Myocyte (in vitro differentiated cells): ENCODE measurements at regions not wholly inside any gene's neighbourhood (a gene's known extent, or its start where the extent isn't known, plus 50 kb on each side); places are given as distances from the start of the nearest gene placed in this dataset.
"Not testable (repeated sequence)": the region's sequence is repeated elsewhere in the genome, so short reads cannot be mapped to it uniquely, and the experiment has no call there.

ENCODE experiments used
- DNase-seq: peaks from one replicate; pipeline ENCODE4 v3.0.0-alpha.2; 2012; ENCODE audit warnings: low read depth

DNA sequence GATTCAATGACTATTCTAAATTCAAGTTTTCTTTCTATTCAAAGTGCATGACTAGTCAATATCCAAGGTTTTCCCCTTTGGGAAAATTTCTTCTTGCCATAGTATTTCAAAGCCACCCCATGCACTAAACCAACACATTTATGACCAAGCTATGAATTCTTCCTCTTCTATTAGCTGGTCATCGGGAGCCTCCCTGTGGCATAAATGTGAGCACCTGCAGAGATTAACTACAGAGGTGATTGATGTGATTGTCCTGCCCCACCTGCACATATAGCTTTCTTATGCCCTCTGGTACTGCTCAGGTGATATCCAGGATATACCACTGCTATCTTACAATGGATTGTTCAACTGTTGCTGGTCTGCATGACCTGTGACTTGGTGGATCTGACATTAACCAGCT lies 694.9 kb downstream of the ZBBX start:
- no peak for DNase-seq

DNA sequence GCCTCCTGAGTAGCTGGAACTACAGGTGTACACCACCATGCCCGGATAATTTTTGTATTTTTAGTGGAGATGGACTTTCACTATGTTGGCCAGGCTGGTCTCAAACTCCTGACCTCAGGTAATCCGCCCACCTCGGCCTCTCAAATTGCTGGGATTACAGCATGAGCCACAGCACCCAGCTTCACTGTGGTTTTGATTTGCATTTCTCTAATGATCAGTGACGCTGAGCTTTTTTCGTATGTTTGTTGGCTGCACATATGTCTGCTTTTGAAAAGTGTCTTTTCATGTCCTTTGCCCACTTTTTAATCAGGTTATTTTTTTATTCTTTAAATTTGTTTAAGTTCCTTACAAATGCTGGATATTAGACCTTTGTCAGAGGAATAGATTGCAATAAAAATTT lies 696.0 kb downstream of the ZBBX start:
- not testable (repeated sequence) for DNase-seq

DNA sequence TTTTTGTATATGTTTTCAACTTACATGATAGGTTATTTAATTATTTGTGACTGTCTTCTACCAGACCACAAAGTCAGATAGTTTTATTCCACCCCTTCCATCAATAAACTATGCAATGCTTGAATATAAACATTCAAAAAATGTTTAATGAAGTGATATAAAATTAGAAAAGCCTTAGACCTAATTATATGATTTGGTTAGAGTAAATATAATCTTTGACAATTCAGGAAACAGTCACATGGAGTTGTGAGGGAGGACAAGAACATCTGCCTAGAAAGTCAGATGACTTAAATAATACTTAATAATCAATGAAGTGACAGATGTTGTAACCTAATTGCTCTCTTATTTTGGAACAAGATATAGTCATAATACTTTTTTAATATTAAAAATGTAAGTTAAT lies 710.3 kb downstream of the ZBBX start:
- no peak for DNase-seq

DNA sequence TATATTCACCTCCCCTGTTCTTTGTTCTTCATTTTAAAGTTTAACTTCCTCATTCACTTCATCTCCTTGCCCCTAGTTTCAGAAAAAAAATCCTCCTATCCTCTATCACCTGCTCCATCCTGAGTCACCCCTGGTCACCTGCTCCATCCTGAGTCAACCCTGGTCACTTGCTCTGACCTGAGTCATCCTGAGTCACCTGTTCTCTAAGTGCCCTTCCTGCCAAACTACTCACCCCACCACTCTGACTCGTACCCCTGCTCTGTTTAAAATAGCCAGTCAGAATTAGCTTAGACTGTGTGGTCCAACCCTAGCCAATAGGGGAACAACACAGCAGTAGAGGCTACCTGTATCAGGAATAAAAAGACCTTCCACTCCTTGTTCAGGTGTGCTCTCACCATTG lies 716.9 kb downstream of the ZBBX start:
- no peak for DNase-seq

DNA sequence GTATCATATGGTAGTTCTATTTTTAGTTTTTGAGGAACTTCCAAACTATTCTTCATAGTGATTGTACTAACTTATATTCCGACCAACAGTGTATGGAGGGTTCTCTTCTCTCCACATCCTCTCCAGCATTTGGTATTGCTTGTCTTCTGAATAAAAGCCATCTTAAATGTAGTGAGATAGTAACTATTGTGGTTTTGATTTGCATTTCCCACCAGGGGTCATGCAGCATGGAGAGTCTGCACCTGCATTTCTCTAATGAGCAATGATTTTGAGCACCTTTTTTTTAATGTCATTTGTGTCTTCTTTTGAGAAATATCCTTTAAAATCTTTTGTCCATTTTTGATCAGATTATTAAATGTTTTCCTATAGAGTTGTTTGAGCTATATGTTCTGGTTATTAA lies 718.5 kb downstream of the ZBBX start:
- no peak for DNase-seq

DNA sequence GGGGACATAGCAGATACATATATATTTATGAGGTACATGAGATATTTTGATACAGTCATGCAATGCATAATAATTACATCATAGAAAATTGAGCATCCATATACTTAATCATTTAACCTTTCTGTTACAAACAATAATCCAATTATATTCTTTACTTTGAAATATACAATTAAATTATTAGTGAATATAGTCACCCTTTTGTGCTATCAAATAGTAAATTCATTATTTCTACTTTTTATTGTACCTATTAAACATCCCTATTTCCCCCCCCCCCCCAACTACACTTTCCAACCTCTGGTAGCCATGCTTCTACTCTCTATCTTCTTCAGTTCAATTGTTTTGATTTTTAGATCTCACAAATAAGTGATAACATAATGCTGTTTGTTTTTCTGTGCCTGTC lies 719.1 kb downstream of the ZBBX start:
- DNase-seq = no peak

DNA sequence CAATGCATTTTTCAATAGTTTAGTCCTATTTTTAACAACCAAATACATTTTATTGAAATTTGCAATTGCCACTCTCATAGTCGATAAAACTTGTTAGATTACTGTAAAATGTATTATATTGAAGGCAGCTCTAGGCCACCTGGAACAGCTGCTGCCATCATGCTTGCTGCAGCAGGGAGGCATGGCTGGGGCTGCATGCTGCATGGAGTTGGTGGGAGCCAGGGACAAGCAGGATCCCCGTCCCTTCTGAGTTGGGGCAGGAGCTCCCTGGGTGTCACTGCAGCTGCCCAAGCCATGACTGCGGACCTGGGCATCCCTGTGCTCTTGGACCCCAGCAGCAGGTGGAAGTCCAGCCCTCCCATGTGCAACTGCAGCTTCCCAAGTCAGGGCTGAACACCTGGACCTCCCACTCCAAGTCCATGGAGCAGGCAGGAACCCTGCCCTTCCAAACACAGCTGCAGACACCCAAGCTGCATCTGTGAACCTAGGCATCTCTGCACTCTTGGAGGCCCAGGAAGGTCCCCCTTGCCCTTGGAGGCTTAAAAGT lies 742.0 kb downstream of the ZBBX start:
- DNase-seq = no peak

DNA sequence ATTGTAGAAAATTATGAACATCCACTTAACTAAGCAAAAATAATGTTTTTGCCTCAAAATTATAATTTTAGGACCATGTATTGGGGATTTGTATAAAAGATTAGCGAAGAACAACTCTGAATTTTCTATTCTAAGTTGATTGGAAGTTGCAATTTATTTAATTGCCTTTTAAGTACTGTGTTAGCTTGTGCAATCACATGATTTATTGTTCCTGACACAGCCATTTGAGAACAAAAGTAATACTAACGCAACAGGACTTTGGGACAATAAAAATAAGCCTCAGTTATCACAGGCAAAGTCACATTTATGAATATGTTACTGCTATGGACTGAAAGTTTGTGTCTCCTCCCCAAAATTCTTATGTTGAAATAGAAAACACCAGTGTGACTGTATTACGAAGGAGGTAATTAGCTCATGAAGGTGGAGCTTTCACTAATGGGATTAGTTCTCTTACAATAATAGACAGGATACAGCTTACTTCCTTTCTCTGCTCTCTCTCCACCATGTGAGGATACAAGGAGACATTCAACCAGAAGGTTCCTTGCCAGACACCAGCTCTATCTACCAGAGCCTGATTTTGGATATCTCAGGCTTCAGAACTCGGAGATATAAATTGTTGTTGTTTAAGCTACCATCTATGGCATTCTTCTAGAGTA lies 745.9 kb downstream of the ZBBX start:
- no peak for DNase-seq

DNA sequence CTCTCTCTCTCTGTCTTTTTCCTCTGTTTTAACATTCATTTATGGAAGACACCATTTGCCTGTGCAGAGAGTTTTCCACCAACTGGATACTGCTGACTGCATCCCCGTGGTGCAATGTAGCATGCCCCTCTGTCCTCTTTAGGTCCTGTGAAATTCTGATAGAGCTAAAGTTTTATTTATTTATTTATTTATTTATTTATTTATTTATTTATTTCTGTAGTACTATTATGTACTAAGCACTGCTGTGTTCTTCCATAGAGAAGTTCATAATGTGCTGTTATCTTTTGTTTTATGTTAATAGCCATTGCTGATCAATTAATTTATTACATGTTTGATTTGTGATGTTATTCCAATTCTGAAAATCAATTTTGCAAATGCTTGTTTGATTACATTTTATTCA lies 749.9 kb downstream of the ZBBX start:
- no peak for DNase-seq

DNA sequence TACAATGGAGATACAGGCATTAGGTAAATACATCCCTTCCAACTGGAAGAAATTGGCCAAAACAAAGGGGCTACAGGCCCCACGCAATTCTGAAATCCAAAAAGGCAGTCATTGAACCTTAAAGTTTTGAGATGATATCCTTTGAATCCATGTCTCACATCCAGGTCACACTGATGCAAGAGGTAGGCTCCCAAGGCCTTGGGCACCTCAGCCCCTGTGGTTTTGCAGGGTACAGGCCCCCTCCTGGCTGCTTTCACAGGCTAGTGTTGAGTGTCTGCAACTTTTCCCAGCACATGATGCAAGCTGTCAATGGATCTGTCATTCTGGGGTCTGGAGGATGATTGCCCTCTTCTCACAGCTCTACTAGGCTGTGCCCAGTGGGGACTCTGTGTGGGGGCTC lies 766.7 kb downstream of the ZBBX start:
- DNase-seq = no peak

DNA sequence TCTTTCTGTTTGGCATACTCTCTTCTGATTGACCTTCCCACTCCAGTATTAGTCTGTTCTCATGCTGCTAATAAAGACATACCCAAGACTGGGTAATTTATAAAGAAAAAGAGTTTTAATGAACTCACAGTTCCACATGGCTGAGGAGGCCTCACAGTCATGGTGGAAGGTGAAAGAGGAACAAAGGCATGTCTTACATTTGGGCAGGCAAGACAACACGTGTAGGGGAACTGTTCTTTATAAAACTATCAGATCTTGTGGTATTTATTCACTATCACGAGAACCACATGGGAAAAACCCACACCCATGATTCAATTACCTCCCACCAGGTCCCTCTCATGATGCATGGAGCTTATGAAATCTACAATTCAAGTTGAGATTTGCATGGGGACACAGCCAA lies 767.3 kb downstream of the ZBBX start:
- not testable (repeated sequence) for DNase-seq

DNA sequence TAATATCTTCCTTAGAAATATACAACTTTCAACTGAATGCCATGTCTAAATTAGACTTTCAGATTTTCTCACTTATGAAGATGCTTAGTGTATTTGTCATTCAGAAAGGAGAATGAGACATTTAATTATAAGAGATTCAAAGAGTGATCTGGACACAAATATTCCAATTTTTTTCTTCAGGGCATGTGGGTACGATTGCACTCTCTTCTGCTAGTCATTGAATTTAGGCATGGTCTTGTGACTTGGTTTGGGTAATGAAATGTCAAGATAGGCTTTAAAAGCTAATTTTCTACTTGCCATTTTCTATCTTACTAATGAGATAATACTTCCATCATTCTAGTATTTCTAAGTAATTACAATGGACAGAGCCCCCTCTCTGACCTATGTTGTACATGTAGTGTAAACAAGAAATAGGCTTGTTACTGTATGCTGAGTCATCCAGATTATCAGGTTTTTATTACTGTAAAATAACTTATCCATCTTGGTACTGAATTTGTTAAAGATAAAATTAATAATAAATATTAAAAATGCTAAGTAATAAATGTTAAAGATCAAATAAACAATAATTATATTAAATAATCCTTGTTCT lies 770.8 kb upstream of the BCHE start:
- no peak for DNase-seq

DNA sequence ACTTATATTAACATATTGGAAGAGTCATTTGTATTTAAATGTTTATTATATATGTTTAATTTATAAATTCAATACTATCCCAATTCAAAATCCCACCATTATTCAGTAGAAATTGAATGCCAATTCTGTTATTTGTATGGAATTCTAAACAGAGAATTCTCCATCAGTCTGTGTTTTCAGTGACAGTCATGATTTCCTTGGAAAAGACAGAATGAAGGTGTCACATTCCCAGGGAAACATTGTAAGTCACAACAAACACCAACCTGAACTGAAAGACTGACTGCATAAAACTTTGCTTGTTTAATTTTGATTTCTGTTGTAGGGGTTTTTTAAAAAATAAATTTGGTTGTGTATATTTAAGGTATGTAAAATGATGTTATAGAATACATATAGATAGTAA lies 769.8 kb upstream of the BCHE start:
- no peak for DNase-seq

DNA sequence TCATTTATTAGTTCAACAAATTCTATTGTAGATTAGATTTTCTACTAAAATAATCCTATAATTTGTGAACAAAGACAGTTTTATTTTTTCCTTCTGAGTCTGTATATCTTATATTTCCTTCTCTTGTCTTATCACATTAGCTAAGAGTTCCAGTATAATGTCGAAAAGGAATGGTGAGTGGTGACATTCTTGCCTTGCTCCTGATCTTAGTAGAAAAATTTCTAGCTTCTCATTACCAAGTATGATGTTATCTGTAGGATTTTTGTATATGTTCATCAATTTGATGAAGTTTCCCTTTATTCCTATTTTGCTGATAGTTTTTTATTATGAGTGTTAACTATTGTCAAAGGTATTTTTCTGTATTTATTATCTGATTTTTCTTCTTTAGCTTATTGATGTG lies 756.6 kb upstream of the BCHE start:
- DNase-seq = no peak

DNA sequence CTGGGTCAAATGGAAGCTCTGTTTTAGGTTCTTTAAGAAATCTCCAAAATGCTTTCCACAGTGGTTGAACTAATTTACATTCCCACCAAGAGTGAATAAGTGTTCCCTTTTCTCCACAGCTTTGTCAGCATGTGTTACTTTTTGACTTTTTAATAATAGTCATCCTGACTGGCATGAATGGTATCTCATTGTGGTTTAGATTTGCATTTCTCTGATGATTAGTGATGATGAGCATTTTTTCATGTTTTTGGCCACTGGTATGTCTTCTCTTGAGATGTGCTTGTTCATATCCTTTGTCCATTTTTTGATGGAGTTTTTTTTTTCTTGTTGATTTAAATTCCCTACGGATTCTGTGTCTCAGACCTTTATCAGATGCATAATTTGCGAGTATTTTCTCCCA lies 745.0 kb upstream of the BCHE start:
- DNase-seq = no peak

DNA sequence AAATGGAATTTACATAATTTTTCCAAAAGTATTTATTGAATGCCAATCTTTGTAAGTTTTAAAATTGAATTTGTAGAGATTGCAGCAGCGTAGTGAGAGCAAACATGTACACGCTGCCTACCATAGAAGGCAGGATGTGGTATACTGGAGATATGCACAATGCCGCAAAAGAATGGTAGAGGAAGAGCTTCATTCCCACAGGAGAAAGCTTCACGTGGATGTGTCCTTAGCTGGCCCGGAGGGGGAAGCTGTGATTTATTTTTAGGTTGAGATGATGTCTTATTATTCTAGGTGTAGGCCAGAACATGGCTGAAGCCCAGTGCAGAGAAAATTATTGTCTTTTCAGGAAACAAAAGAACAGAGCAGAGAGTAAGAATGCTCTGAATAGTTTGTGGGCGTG lies 743.3 kb upstream of the BCHE start:
- no peak for DNase-seq

DNA sequence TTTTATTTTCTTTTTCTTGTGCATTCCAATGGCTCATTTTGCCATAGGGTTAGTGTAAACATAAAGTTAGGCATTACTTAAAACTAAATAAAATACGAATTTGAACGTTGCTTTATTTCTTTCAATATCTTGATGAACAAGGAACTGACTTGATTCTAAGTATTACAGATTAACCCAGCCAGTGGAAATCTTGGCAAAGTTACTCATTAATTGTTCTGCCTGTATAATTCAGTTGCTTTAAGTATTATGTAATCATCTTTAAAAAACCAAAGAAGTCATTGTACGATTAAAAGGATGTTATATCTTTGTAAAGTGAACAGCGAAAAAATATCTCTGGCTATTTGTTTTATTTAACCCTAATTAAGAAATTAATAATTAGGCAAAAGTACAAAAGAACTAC lies 737.9 kb upstream of the BCHE start:
- DNase-seq = no peak

DNA sequence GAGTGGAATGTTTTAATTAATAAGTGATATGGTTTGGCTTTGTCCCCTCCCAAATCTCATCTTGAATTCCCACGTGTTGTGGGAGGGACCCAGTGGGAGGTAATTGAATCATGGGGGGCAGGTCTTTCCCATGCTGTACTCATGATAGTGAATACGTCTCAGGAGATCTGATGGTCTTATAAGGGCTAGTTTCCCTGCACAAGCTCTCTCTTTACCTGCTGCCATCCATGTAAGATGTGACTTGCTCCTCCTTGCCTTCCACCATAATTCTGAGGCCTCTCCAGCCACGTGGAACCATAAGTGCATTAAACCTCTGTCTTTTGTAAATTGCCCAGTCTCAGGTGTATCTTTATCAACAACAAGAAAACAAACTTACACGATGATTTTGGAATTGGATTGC lies 734.5 kb upstream of the BCHE start:
- DNase-seq = not testable (repeated sequence)

DNA sequence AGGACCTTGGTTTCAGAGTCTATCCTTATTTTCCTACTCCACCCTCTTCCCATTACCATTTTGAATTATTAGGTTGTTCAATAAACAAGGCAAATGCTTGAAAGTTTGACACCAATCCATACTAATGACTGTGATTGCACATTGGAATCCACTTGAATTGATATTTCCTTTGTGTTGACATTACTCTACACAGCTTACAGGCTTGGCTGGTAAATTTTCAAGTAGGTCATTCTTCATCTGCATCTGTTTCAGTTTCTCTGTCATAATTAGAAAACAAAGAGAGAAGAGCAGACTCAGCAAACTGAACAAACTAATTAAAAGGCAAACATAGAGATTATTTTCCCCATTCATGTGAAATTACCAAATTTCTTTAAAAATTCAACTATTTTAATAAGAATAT lies 732.9 kb upstream of the BCHE start:
- DNase-seq = no peak

DNA sequence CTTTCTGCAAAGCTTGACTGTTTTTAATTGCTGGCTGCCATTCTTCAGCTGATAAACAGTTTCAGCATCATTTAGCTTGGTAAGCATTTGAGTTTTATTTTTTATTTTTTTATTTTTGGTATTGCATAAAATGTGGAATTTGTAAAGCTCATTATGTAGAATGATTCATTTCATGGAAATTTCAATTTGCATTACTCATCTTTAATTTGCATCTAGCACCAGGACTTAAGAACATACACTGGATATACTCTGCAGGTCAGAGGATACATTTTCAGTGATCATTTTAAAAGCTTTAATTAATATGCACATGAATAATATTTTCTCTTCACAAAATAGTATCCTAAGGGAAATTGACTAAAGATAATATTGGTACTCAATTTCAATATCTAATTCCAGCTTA lies 732.4 kb upstream of the BCHE start:
- DNase-seq = no peak

DNA sequence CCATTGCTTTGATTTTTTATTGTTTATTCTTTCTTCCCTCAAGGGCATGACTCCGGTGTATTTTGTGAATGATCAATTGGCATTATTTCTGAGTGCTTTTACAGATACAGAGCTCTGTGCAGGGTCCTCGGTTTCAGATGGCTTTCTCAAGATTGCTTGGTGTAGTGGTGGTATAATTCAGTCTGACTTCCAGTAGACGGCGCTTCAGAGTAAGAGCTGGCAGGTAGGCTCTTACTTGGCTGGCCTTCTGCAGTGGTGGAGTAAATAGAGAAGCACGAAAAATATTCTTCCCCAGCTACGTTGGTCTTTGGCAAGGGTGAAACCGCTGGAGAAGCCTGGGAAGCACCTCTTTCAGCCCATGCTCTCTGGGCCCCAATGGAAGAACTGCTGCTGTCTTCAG lies 723.0 kb upstream of the BCHE start:
- no peak for DNase-seq

DNA sequence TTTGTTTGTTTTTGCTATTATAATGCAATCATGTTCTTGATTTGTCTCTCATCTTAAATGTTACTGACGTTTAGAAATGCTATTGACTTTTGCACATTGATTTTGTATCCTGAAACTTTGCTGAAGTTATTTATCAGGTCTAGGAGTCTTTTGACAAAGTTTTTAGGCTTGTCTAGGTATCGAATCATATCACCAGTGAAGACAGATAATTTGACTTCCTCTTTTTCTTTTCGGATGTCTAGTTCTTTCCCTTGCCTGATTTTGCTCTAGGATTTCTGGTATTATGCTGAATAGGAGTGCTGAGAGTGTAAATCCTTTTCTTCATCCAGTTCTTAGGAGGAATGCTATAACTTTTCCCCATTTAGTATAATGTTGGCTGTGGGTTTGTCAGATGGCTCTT lies 719.7 kb upstream of the BCHE start:
- no peak for DNase-seq

DNA sequence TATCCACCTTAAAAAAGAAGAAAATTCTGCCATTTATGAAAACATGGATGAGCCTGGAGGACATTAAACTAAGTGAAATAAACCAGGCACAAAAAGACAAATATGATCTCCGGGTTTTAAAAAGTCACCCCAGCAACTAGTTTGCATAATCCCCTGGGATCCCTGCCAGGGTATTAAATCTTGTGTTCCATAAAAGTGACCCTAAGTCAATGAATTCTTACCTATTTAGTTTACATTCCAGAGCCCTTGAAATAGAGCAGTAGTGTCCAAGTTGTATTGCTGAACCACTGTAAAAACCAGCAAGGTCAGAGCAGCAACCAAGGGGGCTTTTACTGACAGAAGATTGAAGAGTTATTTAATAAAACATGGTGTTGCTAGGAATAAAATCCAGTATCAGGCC lies 716.8 kb upstream of the BCHE start:
- no peak for DNase-seq
